Activated naive CD4-positive, alpha-beta T cell treated with anti-CD3 and anti-CD28 coated beads, Interleukin-2, amount 10 ng/mL, durations not matched to agents 7 days and 5 days (primary cell): ENCODE measurements at regions not wholly inside any gene's neighbourhood (a gene's known extent, or its start where the extent isn't known, plus 50 kb on each side); places are given as distances from the start of the nearest gene placed in this dataset.

Source experiments
- CTCF ChIA-PET: fragments of 350-600 bp; sonication (Branson Sonifier 250); formaldehyde crosslinking; loops from one replicate; lab custom pipeline; 2021; ENCODE audit warnings: antibody characterized with exemption; lab: Charles Lee
- DNase-seq: peaks from one replicate; pipeline ENCODE4 v3.0.0-alpha.2; 2020
- H3K27ac Mint-ChIP-seq: one replicate; pipeline ENCODE4 v1.8.0; 2021; ENCODE audit warnings: mild to moderate bottlenecking, moderate library complexity, mixed read lengths
- H3K27me3 Mint-ChIP-seq: one replicate; pipeline ENCODE4 v1.8.0; 2021; ENCODE audit warnings: mild to moderate bottlenecking, mixed read lengths
- H3K36me3 Mint-ChIP-seq: one replicate; pipeline ENCODE4 v1.8.0; 2021; ENCODE audit warnings: mixed read lengths
- H3K4me1 Mint-ChIP-seq: one replicate; pipeline ENCODE4 v1.8.0; 2021; ENCODE audit warnings: mixed read lengths
- H3K4me3 Mint-ChIP-seq: one replicate; pipeline ENCODE4 v1.8.0; 2021; ENCODE audit warnings: mild to moderate bottlenecking, moderate library complexity, mixed read lengths
- H3K9me3 Mint-ChIP-seq: one replicate; pipeline ENCODE4 v1.8.0; 2021; ENCODE audit warnings: mixed read lengths

DNA sequence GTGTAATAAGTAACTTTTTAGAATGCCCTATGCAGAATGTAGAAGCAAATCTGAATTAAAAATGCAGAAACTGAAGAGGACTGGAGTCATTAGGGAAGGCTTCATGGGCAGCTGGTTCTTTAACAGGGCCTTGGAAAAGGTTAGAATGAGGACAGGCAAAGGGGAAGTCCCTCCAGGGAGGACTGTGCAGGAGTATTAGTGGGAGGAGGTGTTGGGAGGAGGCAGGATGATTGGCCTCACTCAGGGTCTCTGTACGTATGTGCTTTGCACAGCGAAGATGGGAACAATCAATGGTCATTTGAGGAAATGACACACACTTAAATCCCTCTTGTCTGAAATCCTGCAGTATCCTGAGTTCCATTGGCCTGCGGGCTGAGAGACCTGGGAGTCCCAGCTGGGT is 119.7 kb downstream of the PTCSC3 start:
- Mint-ChIP-seq H3K9me3 (no peaks in the 10 kb centered on the region), H3K4me3 (no peak overlapping the region), H3K36me3 (no peaks in the 10 kb centered on the region), H3K4me1 (no peaks in the 10 kb centered on the region), H3K27me3 (peaks cover 21% of the 10 kb centered on the region), H3K27ac (no peak overlapping the region)
- CTCF ChIA-PET, result no interaction called here
- DNase-seq, result no peak

DNA sequence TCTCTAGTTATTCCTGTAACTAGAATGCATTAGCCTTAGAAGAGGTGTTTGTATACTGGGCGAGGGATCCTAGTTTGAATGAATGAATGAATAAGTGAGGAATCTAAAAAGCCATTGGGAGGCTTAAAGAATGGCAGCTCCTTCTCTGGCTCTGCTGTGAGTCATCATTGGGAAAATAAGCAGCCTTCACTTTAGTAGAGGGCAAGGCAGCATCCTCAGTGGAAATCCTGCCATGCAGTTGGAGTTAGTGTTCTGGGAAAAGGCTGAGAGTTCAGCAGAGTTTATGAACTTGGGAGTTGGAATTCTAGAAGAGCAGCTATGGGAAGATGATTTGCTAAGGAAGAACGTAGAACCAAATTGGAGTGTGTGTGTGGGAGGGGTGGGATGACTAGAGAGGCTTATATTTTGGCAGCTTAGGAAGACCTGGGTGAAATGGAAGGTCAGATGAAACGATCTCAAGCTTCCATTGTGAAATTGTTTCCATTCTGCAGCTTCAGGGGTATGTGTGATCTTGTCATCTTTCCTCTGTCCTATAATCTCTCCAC is 120.8 kb downstream of the PTCSC3 start:
- no peak for DNase-seq
- no peaks in the 10 kb centered on the region for H3K36me3 Mint-ChIP-seq
- H3K27ac Mint-ChIP-seq, result no peak overlapping the region
- CTCF ChIA-PET, result no interaction called here
- H3K4me3 Mint-ChIP-seq, result no peak overlapping the region
- H3K4me1 Mint-ChIP-seq, result no peaks in the 10 kb centered on the region
- H3K27me3 Mint-ChIP-seq, result peaks cover 21% of the 10 kb centered on the region
- no peaks in the 10 kb centered on the region for H3K9me3 Mint-ChIP-seq

DNA sequence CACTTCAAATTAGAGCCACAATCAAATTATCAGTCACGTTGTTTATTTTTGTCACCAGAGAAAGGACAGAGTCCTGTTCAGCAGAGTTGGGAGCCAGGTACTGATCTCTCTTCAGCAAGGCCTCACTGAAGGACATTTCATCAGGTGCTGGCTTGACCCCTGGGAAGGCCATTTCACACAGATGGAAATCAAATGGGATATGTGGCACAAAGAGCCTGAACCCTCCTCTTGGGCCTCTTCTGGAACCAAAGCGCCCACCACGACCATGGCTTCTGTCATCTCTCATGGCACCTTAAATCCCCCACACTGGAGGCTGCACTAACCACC is 121.5 kb downstream of the PTCSC3 start:
- Mint-ChIP-seq H3K27me3 (peaks cover 21% of the 10 kb centered on the region), H3K4me3 (no peak overlapping the region), H3K4me1 (no peaks in the 10 kb centered on the region), H3K27ac (no peak overlapping the region), H3K9me3 (no peaks in the 10 kb centered on the region), H3K36me3 (no peaks in the 10 kb centered on the region)
- CTCF ChIA-PET, result no interaction called here
- no peak for DNase-seq

DNA sequence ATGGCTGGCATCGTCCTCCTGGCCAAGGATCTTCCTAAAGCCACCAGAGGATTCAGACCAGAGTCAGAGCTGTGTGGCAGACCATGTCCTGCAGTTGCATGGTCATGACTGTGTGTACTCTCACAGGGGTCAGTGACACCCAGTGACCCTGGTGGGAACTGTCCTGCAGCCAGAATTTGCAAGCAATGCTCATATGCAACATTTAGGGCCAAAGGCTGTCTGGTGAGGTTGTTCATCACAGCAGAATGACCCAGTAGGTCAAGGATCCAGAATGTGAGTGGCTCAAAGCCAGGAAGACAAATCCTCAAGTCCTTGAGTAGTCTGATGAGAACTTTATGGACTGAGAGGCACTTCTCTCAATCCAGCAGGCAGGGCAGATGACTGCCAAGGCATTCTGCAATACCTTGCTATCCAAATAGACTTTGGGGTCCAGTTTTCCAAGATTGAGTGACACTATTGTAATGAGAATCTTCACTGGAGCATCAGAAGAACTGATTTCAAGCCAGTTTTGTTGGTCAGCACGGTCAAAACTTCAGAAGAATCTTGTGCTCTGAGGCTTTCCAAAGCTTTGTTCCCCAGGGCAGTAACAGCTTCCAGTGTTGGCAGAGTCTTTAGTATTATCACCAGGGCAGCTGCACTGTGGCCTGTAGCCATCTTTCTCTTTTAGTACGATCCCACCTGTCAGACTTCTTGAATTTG is 122.0 kb downstream of the PTCSC3 start:
- Mint-ChIP-seq H3K9me3 (no peaks in the 10 kb centered on the region), H3K36me3 (no peaks in the 10 kb centered on the region)

DNA sequence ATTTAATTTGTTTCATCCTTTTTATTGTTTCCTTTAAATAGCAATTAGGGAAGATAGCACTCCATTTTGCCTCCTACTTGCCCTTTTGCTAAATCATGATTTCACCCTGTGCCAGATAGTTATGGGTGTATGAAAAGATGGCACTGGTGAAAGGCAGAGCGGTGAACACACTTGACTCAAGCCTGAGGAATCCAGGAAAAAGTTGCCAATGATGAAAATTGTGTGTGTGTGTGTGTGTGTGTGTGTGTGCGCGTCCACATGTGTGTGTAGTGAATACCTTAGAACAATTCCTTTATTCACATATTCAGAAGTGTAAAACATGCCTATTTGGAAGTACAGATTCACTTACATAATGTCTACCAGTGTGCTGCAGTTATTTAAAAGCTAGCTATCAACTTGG is 123.8 kb downstream of the PTCSC3 start:
- Mint-ChIP-seq H3K9me3 (no peaks in the 10 kb centered on the region), H3K4me3 (no peak overlapping the region), H3K4me1 (no peaks in the 10 kb centered on the region), H3K36me3 (no peaks in the 10 kb centered on the region), H3K27me3 (peaks cover 15% of the 10 kb centered on the region), H3K27ac (no peak overlapping the region)
- DNase-seq, result no peak
- CTCF ChIA-PET, result interaction anchor here (2.1 kb wide), 1 partner anchor 17 kb away, joined by 6 read pairs; no protein-coding TSS in a partner anchor

More for the DNA sequence above, 122.0 kb downstream of the PTCSC3 start:
- no peak for DNase-seq
- Mint-ChIP-seq H3K27ac (no peak overlapping the region), H3K4me1 (no peaks in the 10 kb centered on the region), H3K4me3 (no peak overlapping the region), H3K27me3 (peaks cover 19% of the 10 kb centered on the region)
- CTCF ChIA-PET, result no interaction called here

DNA sequence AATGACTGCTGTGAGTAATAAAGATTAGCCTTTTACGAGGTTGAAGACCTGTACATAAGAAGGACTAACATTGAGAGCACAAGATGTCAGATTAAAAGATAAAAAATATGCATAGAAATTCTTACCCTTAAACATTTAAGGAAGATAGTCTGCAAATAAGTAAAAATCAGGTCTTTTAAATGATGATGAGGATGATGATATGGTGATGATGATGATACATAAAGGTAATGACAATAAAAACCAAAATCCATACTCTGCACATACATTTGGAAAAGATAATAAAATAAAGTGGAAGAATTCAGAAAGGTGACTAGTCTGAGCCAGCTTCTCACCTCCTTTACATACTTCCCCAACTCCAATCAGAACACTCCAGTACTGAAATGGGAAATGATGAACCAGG is 124.5 kb downstream of the PTCSC3 start:
- H3K9me3 Mint-ChIP-seq, result no peaks in the 10 kb centered on the region
- CTCF ChIA-PET, result interaction anchor here (2.1 kb wide), 1 partner anchor 18 kb away, joined by 6 read pairs; no protein-coding TSS in a partner anchor
- no peaks in the 10 kb centered on the region for H3K4me1 Mint-ChIP-seq
- no peak for DNase-seq
- H3K27me3 Mint-ChIP-seq, result peaks cover 17% of the 10 kb centered on the region
- no peak overlapping the region for H3K4me3 Mint-ChIP-seq
- H3K36me3 Mint-ChIP-seq, result no peaks in the 10 kb centered on the region
- H3K27ac Mint-ChIP-seq, result no peak overlapping the region

DNA sequence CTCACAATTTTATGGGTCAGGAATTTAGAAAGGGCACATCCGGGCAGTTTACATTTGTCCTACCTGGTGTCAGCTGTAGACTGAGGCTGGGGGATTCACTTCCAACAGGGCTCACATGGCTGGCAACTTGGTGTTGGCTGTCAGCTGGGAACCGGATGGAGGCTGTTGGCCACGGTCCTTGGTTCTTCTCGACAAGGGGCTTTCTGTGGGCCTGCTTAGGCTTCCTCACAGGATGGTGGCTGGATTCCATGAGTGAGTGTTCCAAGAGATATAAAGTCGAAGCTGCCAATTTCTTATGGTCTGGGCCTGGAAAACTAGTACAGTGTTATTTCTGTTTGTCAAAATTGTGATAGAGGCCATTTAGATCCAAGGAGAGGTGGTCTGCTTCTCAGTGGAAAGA is 127.9 kb downstream of the PTCSC3 start:
- CTCF ChIA-PET, result interaction anchor here (1.0 to 1.4 kb wide), 2 partner anchors 19 to 166 kb away, joined by 3 to 4 read pairs; no protein-coding TSS in a partner anchor
- no peaks in the 10 kb centered on the region for H3K9me3 Mint-ChIP-seq
- peaks cover 7% of the 10 kb centered on the region for H3K27me3 Mint-ChIP-seq
- no peaks in the 10 kb centered on the region for H3K36me3 Mint-ChIP-seq
- no peak for DNase-seq
- H3K4me3 Mint-ChIP-seq, result no peak overlapping the region
- no peak overlapping the region for H3K27ac Mint-ChIP-seq
- no peaks in the 10 kb centered on the region for H3K4me1 Mint-ChIP-seq

DNA sequence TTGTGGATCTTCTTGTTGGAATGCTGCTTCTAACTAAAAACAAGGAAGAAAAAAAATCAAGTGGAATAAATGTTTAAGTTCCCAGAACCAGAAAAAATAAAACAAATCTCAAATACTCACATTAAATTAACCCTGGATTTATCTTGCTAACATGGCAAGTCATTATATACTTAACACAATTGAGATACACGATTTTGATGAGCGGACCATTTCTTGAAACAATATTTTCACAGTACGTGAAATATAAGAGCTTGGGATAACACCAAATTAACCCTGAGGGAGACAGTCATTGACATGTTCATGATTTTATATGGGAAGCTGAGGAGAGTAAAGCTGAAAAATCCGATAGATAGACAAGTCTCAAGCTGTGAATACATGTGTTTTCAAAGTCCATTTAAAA is 128.6 kb downstream of the PTCSC3 start:
- H3K9me3 Mint-ChIP-seq, result no peaks in the 10 kb centered on the region
- no peaks in the 10 kb centered on the region for H3K4me1 Mint-ChIP-seq
- peaks cover 7% of the 10 kb centered on the region for H3K27me3 Mint-ChIP-seq
- no peaks in the 10 kb centered on the region for H3K36me3 Mint-ChIP-seq
- no peak overlapping the region for H3K27ac Mint-ChIP-seq
- CTCF ChIA-PET, result interaction anchor here (1.0 to 1.4 kb wide), 2 partner anchors 20 to 165 kb away, joined by 3 to 4 read pairs; no protein-coding TSS in a partner anchor
- no peak for DNase-seq
- no peak overlapping the region for H3K4me3 Mint-ChIP-seq

DNA sequence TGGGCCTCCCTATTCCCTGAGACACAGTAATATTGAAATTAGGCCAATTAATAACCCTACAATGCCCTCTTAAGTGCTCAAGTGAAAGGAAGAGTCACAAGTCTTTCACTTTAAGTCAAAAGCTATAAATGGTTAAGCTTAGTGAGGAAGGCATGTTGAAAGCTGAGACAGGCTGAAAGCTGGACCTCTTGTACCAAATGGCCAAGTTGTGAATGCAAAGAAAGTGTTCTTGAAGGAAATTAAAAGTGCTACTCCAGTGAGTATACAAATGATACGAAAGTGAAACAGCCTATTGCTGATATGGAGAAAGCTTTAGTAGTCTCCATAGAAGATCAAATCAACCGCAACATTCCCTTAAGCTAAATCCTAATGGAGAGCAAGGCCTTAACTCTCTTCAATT is 140.8 kb downstream of the PTCSC3 start:
- Mint-ChIP-seq H3K4me1 (no peaks in the 10 kb centered on the region), H3K27ac (no peak overlapping the region), H3K36me3 (no peaks in the 10 kb centered on the region), H3K9me3 (no peaks in the 10 kb centered on the region), H3K27me3 (peaks cover 4% of the 10 kb centered on the region), H3K4me3 (no peak overlapping the region)
- CTCF ChIA-PET, result interaction anchor here (1.2 to 1.3 kb wide), 2 partner anchors 11 to 35 kb away, joined by 3 to 6 read pairs; no protein-coding TSS in a partner anchor
- no peak for DNase-seq

DNA sequence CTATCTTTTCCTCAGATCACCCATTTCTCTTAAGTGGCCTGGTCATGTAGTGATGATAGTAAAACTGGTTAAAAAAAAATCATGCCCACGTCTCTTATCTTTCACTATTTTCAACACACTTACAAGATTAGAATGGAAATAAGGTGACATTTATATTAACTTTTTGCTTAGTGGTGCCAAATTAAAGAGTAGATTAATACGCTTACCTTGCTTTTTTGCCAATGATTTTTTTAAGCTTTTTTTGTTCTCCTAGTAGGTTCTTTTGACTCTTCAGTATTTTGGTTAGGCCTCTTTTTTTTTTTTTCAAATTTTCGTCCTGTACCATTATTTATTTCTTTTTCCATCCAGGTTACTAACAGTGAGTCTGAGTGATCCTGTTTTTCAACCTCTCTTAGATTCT is 147.9 kb downstream of the PTCSC3 start:
- Mint-ChIP-seq H3K27ac (no peak overlapping the region), H3K36me3 (no peaks in the 10 kb centered on the region)
- CTCF ChIA-PET, result interaction anchor here (0.6 kb wide), 1 partner anchor 1006 kb away, joined by 3 read pairs; no protein-coding TSS in a partner anchor

DNA sequence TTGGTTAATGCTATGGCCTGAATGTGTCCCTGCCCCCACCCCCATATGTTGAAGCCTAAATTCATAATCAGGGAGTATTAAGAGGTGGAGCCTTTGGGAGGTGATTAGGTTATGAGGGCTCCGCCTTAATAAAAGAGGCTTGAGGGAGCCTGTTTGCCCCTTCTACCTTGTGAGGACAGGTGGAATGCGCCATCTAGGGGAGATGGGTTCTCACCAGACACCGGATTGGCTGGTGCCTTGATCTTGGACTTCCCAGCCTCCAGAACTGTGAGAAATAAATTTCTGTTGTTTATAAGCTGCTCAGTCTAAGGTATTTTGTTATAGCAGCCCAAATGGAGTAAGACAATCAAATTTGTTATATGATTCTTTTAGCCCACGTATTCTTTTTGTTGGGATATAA is 148.3 kb downstream of the PTCSC3 start:
- Mint-ChIP-seq H3K4me1 (no peaks in the 10 kb centered on the region), H3K9me3 (no peaks in the 10 kb centered on the region), H3K4me3 (no peak overlapping the region), H3K27ac (no peak overlapping the region), H3K36me3 (no peaks in the 10 kb centered on the region), H3K27me3 (peaks cover 3% of the 10 kb centered on the region)
- no peak for DNase-seq
- CTCF ChIA-PET, result no interaction called here

More for the DNA sequence above, 147.9 kb downstream of the PTCSC3 start:
- no peaks in the 10 kb centered on the region for H3K9me3 Mint-ChIP-seq
- H3K4me1 Mint-ChIP-seq, result no peaks in the 10 kb centered on the region
- no peak for DNase-seq
- no peak overlapping the region for H3K4me3 Mint-ChIP-seq
- H3K27me3 Mint-ChIP-seq, result peaks cover 7% of the 10 kb centered on the region

DNA sequence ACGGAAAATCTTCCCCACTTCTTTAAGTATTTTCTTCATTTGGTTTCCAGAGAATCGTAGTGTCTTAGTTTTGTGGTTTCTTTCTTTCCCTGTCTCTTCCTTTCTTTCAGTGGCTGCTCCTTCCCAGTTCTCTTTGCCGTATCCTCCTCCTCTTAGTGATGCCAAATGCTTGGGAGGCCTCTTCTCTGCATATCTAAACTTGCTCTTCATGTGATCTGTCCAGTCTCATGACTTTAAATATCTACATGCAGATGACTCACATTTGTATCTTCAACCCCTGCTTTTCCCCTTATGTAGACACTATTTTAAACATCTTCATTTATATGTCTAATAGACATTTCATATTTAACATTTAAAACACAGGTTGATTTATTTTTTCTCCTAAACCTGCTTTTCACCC is 149.2 kb downstream of the PTCSC3 start:
- Mint-ChIP-seq H3K9me3 (no peaks in the 10 kb centered on the region), H3K27me3 (peaks cover 3% of the 10 kb centered on the region), H3K4me3 (no peak overlapping the region), H3K27ac (no peak overlapping the region), H3K4me1 (no peaks in the 10 kb centered on the region), H3K36me3 (no peaks in the 10 kb centered on the region)
- no peak for DNase-seq
- CTCF ChIA-PET, result no interaction called here

DNA sequence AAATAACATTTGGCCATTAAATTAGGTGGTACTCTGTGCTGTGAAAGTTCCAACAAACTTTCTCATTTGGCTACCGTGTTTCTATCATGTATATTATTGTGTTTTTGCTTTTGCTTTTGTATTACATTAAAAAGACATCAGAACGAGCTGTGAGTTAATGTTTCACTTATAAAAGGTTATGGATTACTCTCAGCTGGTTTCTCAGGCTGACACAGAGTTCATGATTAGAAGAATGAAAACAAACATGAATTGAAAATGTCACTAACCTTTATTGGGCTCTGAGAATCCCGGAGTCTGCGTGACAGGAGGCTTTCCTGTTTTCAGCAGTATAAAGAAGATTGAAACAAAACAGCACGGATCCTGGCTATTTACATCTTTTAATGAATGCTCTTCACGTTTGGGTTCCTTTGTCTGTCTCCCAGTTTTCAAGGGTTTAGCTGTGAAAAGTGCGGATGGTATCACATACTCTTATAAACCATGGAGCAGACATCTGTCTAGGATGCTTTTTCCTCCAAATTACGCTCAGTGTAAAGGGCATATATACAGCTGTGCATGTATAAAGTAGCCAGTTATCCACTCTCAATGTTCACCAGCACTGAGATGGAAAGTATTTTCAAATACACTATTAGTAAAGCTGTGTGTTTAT is 153.6 kb downstream of the PTCSC3 start:
- Mint-ChIP-seq H3K27ac (no peak overlapping the region), H3K36me3 (no peaks in the 10 kb centered on the region), H3K4me3 (no peak overlapping the region), H3K4me1 (peaks cover 4% of the 10 kb centered on the region), H3K27me3 (peaks cover 3% of the 10 kb centered on the region), H3K9me3 (no peaks in the 10 kb centered on the region)
- CTCF ChIA-PET, result interaction anchor here (1.2 kb wide), 1 partner anchor 139 kb away, joined by 3 read pairs; no protein-coding TSS in a partner anchor
- no peak for DNase-seq

DNA sequence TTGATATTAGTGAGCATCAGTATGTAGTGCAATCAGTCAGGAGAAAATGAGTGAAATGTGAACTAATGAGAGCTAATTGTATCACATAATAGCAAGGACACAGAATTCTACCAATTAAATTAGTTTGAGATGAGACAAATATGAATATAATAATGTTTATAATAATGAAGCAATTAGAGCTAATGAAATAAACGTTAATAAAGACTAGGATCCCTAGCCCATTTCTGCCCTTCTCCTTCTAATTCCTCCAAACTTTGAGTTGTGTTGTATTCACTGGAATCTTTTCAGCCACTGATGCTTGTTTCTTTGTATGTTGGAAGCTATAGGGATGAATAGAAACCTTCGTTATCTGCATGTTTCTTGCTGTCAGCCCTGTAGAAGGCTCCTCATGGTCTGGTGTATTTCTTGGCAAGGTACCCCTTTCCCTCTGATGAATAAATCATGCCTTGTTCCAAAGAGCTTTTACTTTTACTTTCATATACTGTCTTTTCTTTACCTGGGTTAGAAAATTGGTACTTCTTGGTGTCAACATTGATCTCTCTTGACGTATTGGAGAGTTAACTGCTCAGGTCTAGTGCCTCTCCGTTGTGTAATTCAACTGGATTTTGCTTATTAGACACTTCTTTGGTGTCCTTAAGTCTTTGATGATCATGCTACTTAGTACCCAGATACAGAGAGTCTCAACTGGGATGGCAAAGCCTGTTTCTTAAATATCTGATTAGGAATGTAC is 154.8 kb downstream of the PTCSC3 start:
- DNase-seq, result no peak
- no peaks in the 10 kb centered on the region for H3K9me3 Mint-ChIP-seq
- no peaks in the 10 kb centered on the region for H3K36me3 Mint-ChIP-seq
- peaks cover 3% of the 10 kb centered on the region for H3K27me3 Mint-ChIP-seq
- no peak overlapping the region for H3K4me3 Mint-ChIP-seq
- CTCF ChIA-PET, result interaction anchor here (1.2 kb wide), 1 partner anchor 138 kb away, joined by 3 read pairs; no protein-coding TSS in a partner anchor
- H3K27ac Mint-ChIP-seq, result no peak overlapping the region
- peaks cover 4% of the 10 kb centered on the region for H3K4me1 Mint-ChIP-seq
